ENCODE measurements at regions not wholly inside any gene's neighbourhood (a gene's known extent, or its start where the extent isn't known, plus 50 kb on each side); places are given as distances from the start of the nearest gene placed in this dataset.

DNA sequence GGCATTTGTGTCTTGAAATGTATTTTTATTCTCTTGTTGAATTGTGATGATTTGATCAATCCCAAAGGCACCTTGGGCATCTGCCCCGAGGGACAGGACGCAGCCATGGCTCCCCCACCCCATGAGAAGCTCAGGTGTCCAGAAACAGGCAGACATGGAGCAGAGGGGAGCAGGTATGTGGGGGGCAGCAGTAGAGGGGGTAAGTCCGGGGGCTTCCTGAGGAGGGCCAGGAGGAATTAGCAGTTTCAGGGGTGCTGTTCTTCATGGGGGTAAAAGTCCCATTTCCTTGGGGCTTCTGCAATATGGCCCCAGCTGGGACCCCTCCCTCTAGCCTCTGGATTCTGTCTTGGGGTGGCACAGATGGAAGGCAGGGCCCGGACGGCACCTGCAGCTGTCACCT, 67.0 kb upstream of the HMX1 start:
- DNase-seq (ENCODE audit: extremely low read depth in 1 of 11, low read depth in 9 of 11, low spot score in 4 of 11): no peak

GRCh38 chr4:8938137-8938536, 66.5 kb upstream of the HMX1 start:
- DNase-seq (ENCODE audit: extremely low read depth in 1 of 11, low read depth in 9 of 11, low spot score in 4 of 11): no peak

- DNase-seq (ENCODE audit: extremely low read depth in 1 of 11, low read depth in 9 of 11, low spot score in 4 of 11): no peak
Observed at GRCh38 chr4:8932884-8933283, 61.2 kb upstream of the HMX1 start.

DNA sequence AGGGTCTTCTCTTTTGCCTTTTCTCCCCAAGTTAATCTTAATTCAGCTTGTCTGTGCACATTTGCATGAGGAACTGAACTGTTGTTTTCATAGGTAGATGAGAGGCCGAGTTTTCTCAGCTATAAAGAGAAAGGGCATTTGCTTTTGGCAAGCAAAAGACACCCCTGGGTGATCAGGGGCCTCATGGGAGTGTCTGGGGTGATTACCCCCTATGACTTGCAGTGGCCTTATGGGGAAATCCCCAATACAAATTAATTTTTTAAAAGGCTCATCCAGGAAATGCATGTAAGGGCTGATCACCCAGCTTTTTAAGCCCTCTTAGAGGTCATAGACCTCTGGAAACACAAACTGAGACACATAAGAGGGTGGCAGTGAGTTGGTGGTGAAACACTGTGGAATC, 56.4 kb upstream of the HMX1 start:
- no peak for DNase-seq (ENCODE audit: extremely low read depth in 1 of 11, low read depth in 9 of 11, low spot score in 4 of 11)

- DNase-seq (ENCODE audit: extremely low read depth in 1 of 11, low read depth in 9 of 11, low spot score in 4 of 11): no peak
Observed at GRCh38 chr4:8922481-8922880, 50.8 kb upstream of the HMX1 start.

DNA sequence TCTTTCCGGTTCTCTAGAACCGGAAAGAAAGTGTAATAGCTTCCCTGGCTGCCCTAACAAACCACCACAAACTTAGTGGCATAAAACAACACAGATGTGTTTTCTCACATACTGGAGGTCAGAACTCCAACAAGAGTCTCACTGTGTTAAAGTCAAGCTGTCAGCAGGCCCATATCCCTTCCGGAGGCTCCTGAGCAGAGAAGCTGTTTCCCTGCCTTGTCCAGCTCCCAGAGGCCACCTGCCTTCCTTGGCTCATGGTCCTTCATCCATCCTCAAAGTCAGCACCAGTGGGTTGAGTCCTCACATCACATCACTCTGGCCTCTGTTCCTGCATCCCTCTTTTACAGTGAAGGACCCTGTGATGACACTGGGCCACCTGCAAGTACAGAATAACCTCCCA, 49.8 kb upstream of the HMX1 start:
- DNase-seq (ENCODE audit: extremely low read depth in 1 of 11, low read depth in 9 of 11, low spot score in 4 of 11): no peak

Data from renal cortex interstitium (tissue), 11 donors.